SK-N-SH treated with all-trans-retinoic acid at 6 μM for 48 hours (cell line): ENCODE measurements at regions not wholly inside any gene's neighbourhood (a gene's known extent, or its start where the extent isn't known, plus 50 kb on each side); places are given as distances from the start of the nearest gene placed in this dataset.

Source experiments
- ATAC-seq: fragments of 200-7000 bp; cut with Tn5 transposase; 3 replicates; pipeline ENCODE4 v1.9.1; 2020; ENCODE audit warnings: mild to moderate bottlenecking, moderate library complexity
- ARNTL ChIP-seq: fragments of 450-650 bp; formaldehyde crosslinking; IDR thresholded peaks from 2 replicates; pipeline ENCODE4 v1.5.0; 2020; ENCODE audit warnings: low read depth, mild to moderate bottlenecking, moderate library complexity, borderline replicate concordance
- BACH2 ChIP-seq: fragments of 250-450 bp; sonication (Bioruptor Pico); IDR thresholded peaks from 2 replicates; pipeline ENCODE4 v1.9.0; 2021; ENCODE audit warnings: mild to moderate bottlenecking, borderline replicate concordance
- CREB5 ChIP-seq: fragments of 250-450 bp; sonication (Bioruptor Pico); IDR thresholded peaks from 2 replicates; pipeline ENCODE4 v1.5.1; 2020; ENCODE audit warnings: low read depth, mild to moderate bottlenecking, moderate library complexity
- CSDC2 ChIP-seq: fragments of 250-450 bp; sonication (Bioruptor Pico); IDR thresholded peaks from 2 replicates; pipeline ENCODE4 v1.5.0; 2020; ENCODE audit warnings: mild to moderate bottlenecking, moderate library complexity
- CSRNP3 ChIP-seq: fragments of 250-450 bp; sonication (Bioruptor Pico); IDR thresholded peaks from 2 replicates; pipeline ENCODE4 v1.5.1; 2021; ENCODE audit warnings: mild to moderate bottlenecking, moderate library complexity
- ESRRG ChIP-seq: fragments of 250-450 bp; sonication (Bioruptor Pico); IDR thresholded peaks from 2 replicates; pipeline ENCODE4 v1.6.1; 2021; ENCODE audit warnings: mild to moderate bottlenecking
- GLIS3 ChIP-seq: fragments of 250-450 bp; sonication (Bioruptor Pico); IDR thresholded peaks from 2 replicates; pipeline ENCODE4 v1.5.0; 2020; ENCODE audit warnings: mild to moderate bottlenecking, moderate library complexity
- ISL1 ChIP-seq: fragments of 250-450 bp; sonication (Bioruptor Pico); IDR thresholded peaks from 2 replicates; pipeline ENCODE4 v2.1.2; 2022; ENCODE audit warnings: mild to moderate bottlenecking, moderate library complexity
- OSR1 ChIP-seq: fragments of 250-450 bp; sonication (Bioruptor Pico); IDR thresholded peaks from 2 replicates; pipeline ENCODE4 v1.8.0; 2022; ENCODE audit warnings: moderate library complexity, mild to moderate bottlenecking, inconsistent platforms
- PPARA ChIP-seq: fragments of 250-450 bp; sonication (Bioruptor Pico); IDR thresholded peaks from 2 replicates; pipeline ENCODE4 v1.5.0; 2020; ENCODE audit warnings: mild to moderate bottlenecking, borderline replicate concordance
- RARB ChIP-seq: fragments of 250-450 bp; sonication (Bioruptor Pico); IDR thresholded peaks from 2 replicates; pipeline ENCODE4 v1.8.0; 2021; ENCODE audit warnings: mild to moderate bottlenecking, moderate library complexity
- SNAI2 ChIP-seq: fragments of 250-450 bp; sonication (Bioruptor Pico); IDR thresholded peaks from 2 replicates; pipeline ENCODE4 v1.5.0; 2020; ENCODE audit warnings: mild to moderate bottlenecking, moderate library complexity
- TCF4 ChIP-seq: fragments of 250-450 bp; sonication (Bioruptor Pico); IDR thresholded peaks from 2 replicates; pipeline ENCODE4 v1.8.0; 2021; ENCODE audit warnings: mild to moderate bottlenecking, moderate library complexity, borderline replicate concordance
- TOX ChIP-seq: fragments of 250-450 bp; sonication (Bioruptor Pico); IDR thresholded peaks from 2 replicates; pipeline ENCODE4 v1.8.0; 2021; ENCODE audit warnings: mild to moderate bottlenecking, moderate library complexity, borderline replicate concordance
- TSHZ2 ChIP-seq: fragments of 250-450 bp; sonication (Bioruptor Pico); IDR thresholded peaks from 2 replicates; pipeline ENCODE4 v1.5.0; 2020; ENCODE audit warnings: mild to moderate bottlenecking, moderate library complexity
- ZC3H10 ChIP-seq: fragments of 250-450 bp; sonication (Bioruptor Pico); IDR thresholded peaks from 2 replicates; pipeline ENCODE4 v1.5.1; 2021; ENCODE audit warnings: mild to moderate bottlenecking, moderate library complexity
- ZFP3 ChIP-seq: fragments of 250-450 bp; sonication (Bioruptor Pico); IDR thresholded peaks from 2 replicates; pipeline ENCODE4 v1.5.0; 2020; ENCODE audit warnings: mild to moderate bottlenecking, moderate library complexity
- ZFP30 ChIP-seq: fragments of 450-650 bp; formaldehyde crosslinking; IDR thresholded peaks from 2 replicates; pipeline ENCODE4 v1.5.0; 2022; ENCODE audit warnings: mild to moderate bottlenecking, moderate library complexity
- ZNF565 ChIP-seq: fragments of 450-650 bp; formaldehyde crosslinking; conservative IDR thresholded peaks from 2 replicates; pipeline ENCODE4 v1.5.0; 2020; ENCODE audit warnings: low read depth, mild to moderate bottlenecking, moderate library complexity
- ZNF70 ChIP-seq: fragments of 450-650 bp; formaldehyde crosslinking; IDR thresholded peaks from 2 replicates; pipeline ENCODE4 v1.5.0; 2020; ENCODE audit warnings: mild to moderate bottlenecking, moderate library complexity
- ZNF8 ChIP-seq: fragments of 450-650 bp; formaldehyde crosslinking; IDR thresholded peaks from 2 replicates; pipeline ENCODE4 v1.5.0; 2020; ENCODE audit warnings: mild to moderate bottlenecking, moderate library complexity
- TF ChIP-seq, protein P1 (sequence below): fragments of 250-450 bp; sonication (Bioruptor Pico); IDR thresholded peaks from 2 replicates; pipeline ENCODE4 v1.8.0; 2020; ENCODE audit warnings: mild to moderate bottlenecking, moderate library complexity, borderline replicate concordance
- TF ChIP-seq, protein P2 (sequence below): fragments of 250-450 bp; sonication (Bioruptor Pico); IDR thresholded peaks from 2 replicates; pipeline ENCODE4 v1.8.0; 2021; ENCODE audit warnings: low read depth, mild to moderate bottlenecking, moderate library complexity, borderline replicate concordance

GRCh38 chr21:16584756-16585155 is 855.0 kb downstream of the USP25 start:
- TF ChIP-seq OSR1 (no peak), ZC3H10 (CRISPR knock-in tag) (no peak), ZFP3 (no peak), TSHZ2 (no peak), GLIS3 (CRISPR knock-in tag) (no peak), CSDC2 (no peak), ESRRG (CRISPR knock-in tag) (no peak), ZNF565 (CRISPR knock-in tag) (no peak), PPARA (CRISPR knock-in tag) (no peak), ZFP30 (no peak), ZNF70 (CRISPR knock-in tag) (no peak), TOX (no peak), ISL1 (CRISPR knock-in tag) (no peak), CREB5 (CRISPR knock-in tag) (no peak), SNAI2 (no peak), ARNTL (CRISPR knock-in tag) (no peak), CSRNP3 (no peak)
- TF ChIP-seq, protein P1, sequence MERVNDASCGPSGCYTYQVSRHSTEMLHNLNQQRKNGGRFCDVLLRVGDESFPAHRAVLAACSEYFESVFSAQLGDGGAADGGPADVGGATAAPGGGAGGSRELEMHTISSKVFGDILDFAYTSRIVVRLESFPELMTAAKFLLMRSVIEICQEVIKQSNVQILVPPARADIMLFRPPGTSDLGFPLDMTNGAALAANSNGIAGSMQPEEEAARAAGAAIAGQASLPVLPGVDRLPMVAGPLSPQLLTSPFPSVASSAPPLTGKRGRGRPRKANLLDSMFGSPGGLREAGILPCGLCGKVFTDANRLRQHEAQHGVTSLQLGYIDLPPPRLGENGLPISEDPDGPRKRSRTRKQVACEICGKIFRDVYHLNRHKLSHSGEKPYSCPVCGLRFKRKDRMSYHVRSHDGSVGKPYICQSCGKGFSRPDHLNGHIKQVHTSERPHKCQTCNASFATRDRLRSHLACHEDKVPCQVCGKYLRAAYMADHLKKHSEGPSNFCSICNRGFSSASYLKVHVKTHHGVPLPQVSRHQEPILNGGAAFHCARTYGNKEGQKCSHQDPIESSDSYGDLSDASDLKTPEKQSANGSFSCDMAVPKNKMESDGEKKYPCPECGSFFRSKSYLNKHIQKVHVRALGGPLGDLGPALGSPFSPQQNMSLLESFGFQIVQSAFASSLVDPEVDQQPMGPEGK = no peak
- no peak for ATAC-seq

GRCh38 chr21:16585896-16586295 is 856.1 kb downstream of the USP25 start:
- ATAC-seq = no peak
- TF ChIP-seq SNAI2 (no peak), ARNTL (CRISPR knock-in tag) (no peak), PPARA (CRISPR knock-in tag) (no peak), TOX (no peak), ZFP3 (no peak), RARB (CRISPR knock-in tag) (no peak), GLIS3 (CRISPR knock-in tag) (no peak), OSR1 (no peak), ZNF8 (no peak), BACH2 (CRISPR knock-in tag) (no peak), ZFP30 (no peak)
- TF ChIP-seq, protein P2, sequence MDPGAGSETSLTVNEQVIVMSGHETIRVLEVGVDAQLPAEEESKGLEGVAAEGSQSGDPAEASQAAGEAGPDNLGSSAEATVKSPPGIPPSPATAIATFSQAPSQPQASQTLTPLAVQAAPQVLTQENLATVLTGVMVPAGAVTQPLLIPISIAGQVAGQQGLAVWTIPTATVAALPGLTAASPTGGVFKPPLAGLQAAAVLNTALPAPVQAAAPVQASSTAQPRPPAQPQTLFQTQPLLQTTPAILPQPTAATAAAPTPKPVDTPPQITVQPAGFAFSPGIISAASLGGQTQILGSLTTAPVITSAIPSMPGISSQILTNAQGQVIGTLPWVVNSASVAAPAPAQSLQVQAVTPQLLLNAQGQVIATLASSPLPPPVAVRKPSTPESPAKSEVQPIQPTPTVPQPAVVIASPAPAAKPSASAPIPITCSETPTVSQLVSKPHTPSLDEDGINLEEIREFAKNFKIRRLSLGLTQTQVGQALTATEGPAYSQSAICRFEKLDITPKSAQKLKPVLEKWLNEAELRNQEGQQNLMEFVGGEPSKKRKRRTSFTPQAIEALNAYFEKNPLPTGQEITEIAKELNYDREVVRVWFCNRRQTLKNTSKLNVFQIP (CRISPR knock-in tag) = no peak
- TF ChIP-seq, all 23 proteins: peak for 0

DNA sequence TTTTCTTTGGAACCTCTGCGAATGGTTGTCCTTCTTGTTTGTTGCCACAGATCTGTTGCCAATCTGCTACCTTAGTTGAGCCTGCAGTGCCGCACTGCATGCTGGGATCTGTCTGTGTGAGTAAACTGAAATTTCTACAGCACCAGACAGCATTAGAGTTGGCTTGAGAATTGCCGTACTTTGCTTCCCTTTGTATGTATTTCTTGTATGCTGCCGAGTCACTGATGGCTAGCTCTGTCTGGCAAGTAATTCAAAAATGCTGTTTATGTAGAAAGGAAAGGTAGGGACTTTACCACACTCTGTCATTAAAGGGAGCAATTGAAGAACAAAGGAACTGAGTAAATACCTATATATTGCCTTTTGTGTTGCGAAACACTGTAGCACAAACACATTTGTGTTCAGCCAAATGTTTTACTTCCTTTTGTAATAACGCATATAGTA is 857.4 kb downstream of the USP25 start:
- TF ChIP-seq ESRRG (CRISPR knock-in tag) (no peak), ZFP3 (no peak), CREB5 (CRISPR knock-in tag) (no peak), GLIS3 (CRISPR knock-in tag) (no peak), ZC3H10 (CRISPR knock-in tag) (no peak), CSRNP3 (no peak), CSDC2 (no peak), OSR1 (no peak), ZNF565 (CRISPR knock-in tag) (no peak), ISL1 (CRISPR knock-in tag) (no peak), ZFP30 (no peak), RARB (CRISPR knock-in tag) (no peak), BACH2 (CRISPR knock-in tag) (no peak), TCF4 (no peak), TOX (no peak)
- TF ChIP-seq, protein P2 (CRISPR knock-in tag) = no peak
- peak; percentile 70 for ATAC-seq
